Left ventricle myocardium inferior (tissue), 1 donor: ENCODE measurements at regions not wholly inside any gene's neighbourhood (a gene's known extent, or its start where the extent isn't known, plus 50 kb on each side); places are given as distances from the start of the nearest gene placed in this dataset.

Source experiments
- DNase-seq: peaks from one replicate; pipeline ENCODE4 v3.0.0-alpha.2; 2020
- H3K27ac ChIP-seq: fragments of 200-600 bp; replicated peaks from 2 replicates; pipeline ENCODE4 v1.8.0; 2021
- H3K27me3 ChIP-seq: fragments of 200-600 bp; 2 replicates; pipeline ENCODE4 v1.8.0; 2021; ENCODE audit warnings: low read depth
- H3K36me3 ChIP-seq: fragments of 200-600 bp; 2 replicates; pipeline ENCODE4 v1.8.0; 2021
- H3K4me1 ChIP-seq: fragments of 200-600 bp; 2 replicates; pipeline ENCODE4 v1.8.0; 2021
- H3K4me3 ChIP-seq: fragments of 200-600 bp; 2 replicates; pipeline ENCODE4 v1.8.0; 2021; ENCODE audit warnings: mild to moderate bottlenecking, moderate library complexity
- H3K9me3 ChIP-seq: fragments of 200-600 bp; replicated peaks from 2 replicates; pipeline ENCODE4 v1.8.0; 2021
- intact Hi-C: fragments of 100-400 bp; cut with micrococcal nuclease; formaldehyde crosslinking; loops from one replicate; pipeline ENCODE4 v1.11.0; 2022
- TF ChIP-seq, protein P1 (sequence below): fragments of 200-600 bp; IDR thresholded peaks from 2 replicates; pipeline ENCODE4 v1.8.0; 2021; ENCODE audit warnings: antibody characterized with exemption, mild to moderate bottlenecking, borderline replicate concordance
- donor health status: DM: no; HTN: yes; CAD: no; lungs with severe emphysema.

DNA sequence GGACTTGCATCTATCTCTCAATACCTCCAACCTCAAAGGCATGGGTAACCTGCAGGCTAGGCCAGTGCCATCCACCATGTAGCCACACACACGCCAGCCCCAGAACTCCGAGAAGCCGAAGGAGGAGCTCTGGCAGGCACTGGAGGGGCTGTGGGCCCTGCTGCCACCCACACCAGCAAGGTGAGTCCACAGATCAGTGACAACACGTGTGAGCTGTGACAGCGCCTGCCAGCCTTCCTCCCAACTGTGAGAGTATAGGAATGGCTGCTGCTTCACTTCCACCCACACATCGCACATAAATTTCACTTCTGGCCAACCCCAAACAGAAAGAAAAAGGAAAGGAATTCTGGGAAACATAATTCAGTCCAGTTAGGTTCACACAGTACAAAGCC is 422.6 kb downstream of the BCOR start:
- Histone ChIP-seq H3K9me3 (no peaks in the 10 kb centered on the region), H3K4me3 (no peak overlapping the region), H3K27me3 (no peaks in the 10 kb centered on the region), H3K36me3 (no peaks in the 10 kb centered on the region), H3K27ac (peak overlapping the region; percentile 46), H3K4me1 (no peaks in the 10 kb centered on the region)
- TF ChIP-seq, protein P1, sequence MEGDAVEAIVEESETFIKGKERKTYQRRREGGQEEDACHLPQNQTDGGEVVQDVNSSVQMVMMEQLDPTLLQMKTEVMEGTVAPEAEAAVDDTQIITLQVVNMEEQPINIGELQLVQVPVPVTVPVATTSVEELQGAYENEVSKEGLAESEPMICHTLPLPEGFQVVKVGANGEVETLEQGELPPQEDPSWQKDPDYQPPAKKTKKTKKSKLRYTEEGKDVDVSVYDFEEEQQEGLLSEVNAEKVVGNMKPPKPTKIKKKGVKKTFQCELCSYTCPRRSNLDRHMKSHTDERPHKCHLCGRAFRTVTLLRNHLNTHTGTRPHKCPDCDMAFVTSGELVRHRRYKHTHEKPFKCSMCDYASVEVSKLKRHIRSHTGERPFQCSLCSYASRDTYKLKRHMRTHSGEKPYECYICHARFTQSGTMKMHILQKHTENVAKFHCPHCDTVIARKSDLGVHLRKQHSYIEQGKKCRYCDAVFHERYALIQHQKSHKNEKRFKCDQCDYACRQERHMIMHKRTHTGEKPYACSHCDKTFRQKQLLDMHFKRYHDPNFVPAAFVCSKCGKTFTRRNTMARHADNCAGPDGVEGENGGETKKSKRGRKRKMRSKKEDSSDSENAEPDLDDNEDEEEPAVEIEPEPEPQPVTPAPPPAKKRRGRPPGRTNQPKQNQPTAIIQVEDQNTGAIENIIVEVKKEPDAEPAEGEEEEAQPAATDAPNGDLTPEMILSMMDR: no peak
- DNase-seq: no peak
- intact Hi-C loops: no loop called here

GRCh38 chrX:39675619-39676018 is 422.1 kb downstream of the BCOR start:
- Histone ChIP-seq H3K27me3 (no peaks in the 10 kb centered on the region), H3K4me1 (no peaks in the 10 kb centered on the region), H3K36me3 (no peaks in the 10 kb centered on the region), H3K9me3 (no peaks in the 10 kb centered on the region), H3K27ac (peak overlapping the region; percentile 55), H3K4me3 (no peak overlapping the region)
- TF ChIP-seq, protein P1: no peak
- DNase-seq: peak; percentile 73
- intact Hi-C loops: no loop called here

- TF ChIP-seq, protein P1: no peak
- H3K27ac ChIP-seq: peak overlapping the region; percentile 55
- H3K4me1 ChIP-seq: no peaks in the 10 kb centered on the region
- H3K36me3 ChIP-seq: no peaks in the 10 kb centered on the region
- no peaks in the 10 kb centered on the region for H3K9me3 ChIP-seq
- DNase-seq: no peak
- H3K27me3 ChIP-seq: no peaks in the 10 kb centered on the region
- intact Hi-C loops: no loop called here
- no peak overlapping the region for H3K4me3 ChIP-seq
These were observed 421.3 kb downstream of the BCOR start for GRCh38 chrX:39676434-39676833.

DNA sequence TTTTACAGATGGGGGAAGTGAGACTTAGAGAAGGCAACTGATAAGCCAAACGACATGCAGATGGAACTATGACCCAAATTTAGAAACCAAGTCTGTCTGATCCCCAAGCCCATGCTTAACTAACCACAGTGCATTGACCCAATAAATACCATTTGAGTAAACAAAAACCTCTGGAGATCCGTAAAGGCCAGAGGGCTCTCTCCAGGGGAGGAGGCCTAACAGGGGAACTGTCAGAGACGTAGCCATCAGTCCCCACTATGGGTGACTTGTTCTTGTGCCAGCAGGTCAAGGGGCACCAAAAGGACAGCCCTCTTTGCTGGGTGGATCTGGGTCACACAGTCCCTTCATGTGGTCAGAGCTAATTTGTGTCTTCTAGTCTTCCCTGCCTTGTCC is 420.2 kb downstream of the BCOR start:
- Histone ChIP-seq H3K36me3 (no peaks in the 10 kb centered on the region), H3K9me3 (no peaks in the 10 kb centered on the region), H3K27ac (no peak overlapping the region), H3K4me1 (no peaks in the 10 kb centered on the region), H3K4me3 (no peak overlapping the region), H3K27me3 (no peaks in the 10 kb centered on the region)
- TF ChIP-seq, protein P1: no peak
- no peak for DNase-seq
- intact Hi-C loops: no loop called here

DNA sequence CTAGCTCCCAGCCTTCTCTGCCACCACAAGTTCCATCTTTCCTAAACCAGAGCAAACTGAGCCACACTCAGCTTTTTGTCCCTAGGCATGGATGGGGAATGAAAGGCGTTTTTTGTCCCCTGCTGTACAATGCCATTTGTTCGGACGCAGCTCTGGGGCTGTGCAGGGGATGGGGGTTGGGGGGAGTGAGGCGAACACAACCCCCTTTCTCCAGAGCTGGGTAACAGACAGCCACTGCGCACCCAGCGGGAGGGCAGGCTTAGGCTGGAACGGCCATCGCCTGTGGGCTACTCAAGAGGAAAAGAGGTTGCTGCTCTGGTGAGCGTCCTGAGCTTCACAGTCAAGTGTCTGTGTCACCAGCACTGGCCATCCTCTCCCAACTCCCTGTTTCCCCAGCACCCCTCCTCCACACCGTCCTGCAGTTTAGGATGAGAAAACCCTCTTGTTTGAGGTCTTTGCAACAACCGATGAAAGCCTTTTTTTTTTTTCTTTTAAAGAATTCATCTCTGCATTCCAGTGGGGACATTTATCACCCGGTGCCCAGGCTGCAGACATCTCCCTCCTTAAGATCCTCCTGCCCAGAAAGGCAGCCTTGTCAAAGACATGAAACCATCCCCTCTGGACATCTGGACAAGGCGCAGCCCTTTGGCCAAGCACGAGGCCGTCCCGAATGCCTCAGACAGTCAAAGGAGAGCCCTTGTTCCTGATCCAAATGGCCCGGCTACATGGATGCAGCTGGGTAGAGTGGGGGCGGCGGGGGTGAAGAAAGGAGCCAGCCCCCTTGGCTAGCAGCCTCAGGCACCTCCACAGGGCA is 419.6 kb downstream of the BCOR start:
- DNase-seq: peak; percentile 23
- H3K27me3 ChIP-seq: no peaks in the 10 kb centered on the region
- no peaks in the 10 kb centered on the region for H3K9me3 ChIP-seq
- no peaks in the 10 kb centered on the region for H3K4me1 ChIP-seq
- no peak overlapping the region for H3K4me3 ChIP-seq
- H3K27ac ChIP-seq: no peak overlapping the region
- intact Hi-C loops: no loop called here
- H3K36me3 ChIP-seq: no peaks in the 10 kb centered on the region
- TF ChIP-seq, protein P1: no peak
